HAP-1 (cell line): ENCODE measurements at regions not wholly inside any gene's neighbourhood (a gene's known extent, or its start where the extent isn't known, plus 50 kb on each side); places are given as distances from the start of the nearest gene placed in this dataset.

Experiments
- DNase-seq, 2 experiments: peaks; one replicate each; pipeline ENCODE4 v3.0.0-alpha.2; 2016 to 2020; ENCODE audit warnings: low spot score in 2 of 2
- H3K27me3 ChIP-seq: fragments of 250-450 bp; sonication (Bioruptor Pico); 2 replicates; pipeline ENCODE4 v1.5.1; 2020; ENCODE audit warnings: low read depth, mild to moderate bottlenecking, moderate library complexity
- H3K36me3 ChIP-seq: fragments of 250-450 bp; sonication (Bioruptor Pico); replicated peaks from 2 replicates; pipeline ENCODE4 v1.5.1; 2020; ENCODE audit warnings: mild to moderate bottlenecking
- H3K4me1 ChIP-seq: fragments of 250-450 bp; sonication (Bioruptor Pico); 2 replicates; pipeline ENCODE4 v1.5.1; 2020; ENCODE audit warnings: mild to moderate bottlenecking
- H3K4me3 ChIP-seq: fragments of 250-450 bp; sonication (Bioruptor Pico); 2 replicates; pipeline ENCODE4 v1.5.1; 2020; ENCODE audit warnings: mild to moderate bottlenecking, moderate library complexity
- H3K9me3 ChIP-seq: fragments of 250-450 bp; sonication (Bioruptor Pico); 2 replicates; pipeline ENCODE4 v1.5.1; 2020; ENCODE audit warnings: mild to moderate bottlenecking, moderate library complexity
- in situ Hi-C: fragments of 300-500 bp; cut with MboI; formaldehyde crosslinking; loops from 3 replicates; pipeline ENCODE4 v1.14.3; 2020; ENCODE audit warnings: low sequenced_read_pairs, inconsistent platforms, mixed read lengths

GRCh38 chr9:13431222-13431536, 151.7 kb upstream of the MPDZ start:
- no peaks in the 10 kb centered on the region for H3K36me3 ChIP-seq
- no peaks in the 10 kb centered on the region for H3K9me3 ChIP-seq
- no peaks in the 10 kb centered on the region for H3K27me3 ChIP-seq
- H3K4me3 ChIP-seq = no peak overlapping the region
- in situ Hi-C loops = no loop called here
- peaks cover 23% of the 10 kb centered on the region for H3K4me1 ChIP-seq
- no peak for DNase-seq

DNA sequence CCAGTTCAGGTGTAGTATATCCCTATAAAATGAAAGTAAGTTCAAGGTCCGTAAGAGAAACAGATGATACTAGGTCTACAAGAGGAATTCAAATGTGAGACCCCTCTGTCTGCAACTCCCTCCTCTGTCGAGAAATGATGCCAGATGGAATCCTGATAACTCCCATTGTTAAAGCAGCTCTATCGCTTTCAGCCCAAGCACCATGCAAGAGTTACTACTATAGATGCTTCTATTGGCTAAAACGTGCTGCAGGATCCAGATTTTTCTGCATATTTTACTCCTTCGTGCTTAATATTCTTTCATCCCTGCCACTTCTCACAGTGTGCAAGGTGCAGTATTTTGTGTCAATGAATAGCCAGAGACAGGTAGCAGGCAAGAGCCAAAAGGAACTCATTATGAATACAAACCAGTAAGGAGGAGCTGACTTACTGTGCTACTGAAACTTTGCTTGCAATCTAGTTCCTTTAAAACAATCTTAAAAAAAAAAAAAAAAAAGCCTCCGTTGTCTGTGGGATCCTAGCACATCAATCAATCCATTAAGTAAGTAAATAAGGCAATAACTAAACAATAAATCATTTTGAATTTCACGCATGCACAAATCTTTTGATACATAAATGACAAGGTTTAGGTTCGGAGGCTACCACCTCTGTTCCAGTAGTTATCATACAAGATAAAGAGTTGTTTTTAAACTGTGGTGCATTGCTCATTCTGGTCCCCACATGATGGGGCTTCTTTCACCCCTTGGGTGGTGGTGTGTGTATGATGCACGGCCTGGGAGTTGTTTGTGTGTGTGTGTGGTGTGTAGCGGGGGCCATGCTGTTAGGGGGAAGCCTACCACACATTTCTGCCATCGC, 151.1 kb upstream of the MPDZ start:
- no peaks in the 10 kb centered on the region for H3K9me3 ChIP-seq
- H3K27me3 ChIP-seq = no peaks in the 10 kb centered on the region
- no peak for DNase-seq
- H3K4me1 ChIP-seq = peaks cover 23% of the 10 kb centered on the region
- no peak overlapping the region for H3K4me3 ChIP-seq
- in situ Hi-C loops = no loop called here
- no peaks in the 10 kb centered on the region for H3K36me3 ChIP-seq

GRCh38 chr9:13429301-13430190, 150.1 kb upstream of the MPDZ start:
- Histone ChIP-seq H3K4me1 (peaks cover 23% of the 10 kb centered on the region), H3K36me3 (no peaks in the 10 kb centered on the region), H3K4me3 (no peak overlapping the region), H3K9me3 (no peaks in the 10 kb centered on the region), H3K27me3 (no peaks in the 10 kb centered on the region)
- peak in 1 of 2 experiments; percentile 50 for DNase-seq
- in situ Hi-C loops = no loop called here

GRCh38 chr9:13428766-13429165, 149.3 kb upstream of the MPDZ start:
- DNase-seq = no peak
- Histone ChIP-seq H3K4me3 (no peak overlapping the region), H3K36me3 (no peaks in the 10 kb centered on the region), H3K4me1 (peaks cover 23% of the 10 kb centered on the region), H3K27me3 (no peaks in the 10 kb centered on the region), H3K9me3 (no peaks in the 10 kb centered on the region)
- in situ Hi-C loops = no loop called here

- H3K36me3 ChIP-seq = no peaks in the 10 kb centered on the region
- peaks cover 23% of the 10 kb centered on the region for H3K4me1 ChIP-seq
- no peaks in the 10 kb centered on the region for H3K9me3 ChIP-seq
- H3K27me3 ChIP-seq = no peaks in the 10 kb centered on the region
- H3K4me3 ChIP-seq = no peak overlapping the region
- in situ Hi-C loops = no loop called here
- peak in 1 of 2 experiments; percentile 57 for DNase-seq
Observed at GRCh38 chr9:13427587-13427986, 148.1 kb upstream of the MPDZ start.

GRCh38 chr9:13426606-13427005, 147.1 kb upstream of the MPDZ start:
- H3K4me1 ChIP-seq = peaks cover 17% of the 10 kb centered on the region
- no peaks in the 10 kb centered on the region for H3K27me3 ChIP-seq
- no peaks in the 10 kb centered on the region for H3K36me3 ChIP-seq
- no peak overlapping the region for H3K4me3 ChIP-seq
- DNase-seq = no peak
- no peaks in the 10 kb centered on the region for H3K9me3 ChIP-seq
- in situ Hi-C loops = no loop called here

DNA sequence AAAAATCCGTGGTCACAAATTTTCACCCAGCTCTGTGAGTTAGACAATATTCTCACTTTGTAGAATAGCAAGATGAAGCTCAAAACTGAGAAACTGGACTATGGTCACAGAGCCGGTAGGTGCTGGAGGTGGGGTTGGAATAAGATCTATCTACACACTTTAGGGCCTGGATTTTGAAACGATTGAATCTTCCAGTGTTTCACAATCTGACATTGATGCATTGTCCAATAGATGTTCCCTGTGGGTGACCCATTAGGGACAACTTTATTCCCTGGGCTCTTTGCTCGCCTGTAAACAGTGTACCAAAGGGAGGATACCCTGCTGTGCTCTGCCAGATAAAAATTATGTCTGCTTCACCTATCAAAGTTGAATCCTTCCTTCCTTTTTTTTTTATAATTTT, 145.4 kb upstream of the MPDZ start:
- H3K36me3 ChIP-seq = no peaks in the 10 kb centered on the region
- no peaks in the 10 kb centered on the region for H3K27me3 ChIP-seq
- no peak overlapping the region for H3K4me3 ChIP-seq
- no peak for DNase-seq
- H3K4me1 ChIP-seq = peaks cover 16% of the 10 kb centered on the region
- H3K9me3 ChIP-seq = no peaks in the 10 kb centered on the region
- in situ Hi-C loops = loop anchor here (25.0 kb wide), 1 partner anchor 1012 kb away; no protein-coding TSS in a partner anchor

DNA sequence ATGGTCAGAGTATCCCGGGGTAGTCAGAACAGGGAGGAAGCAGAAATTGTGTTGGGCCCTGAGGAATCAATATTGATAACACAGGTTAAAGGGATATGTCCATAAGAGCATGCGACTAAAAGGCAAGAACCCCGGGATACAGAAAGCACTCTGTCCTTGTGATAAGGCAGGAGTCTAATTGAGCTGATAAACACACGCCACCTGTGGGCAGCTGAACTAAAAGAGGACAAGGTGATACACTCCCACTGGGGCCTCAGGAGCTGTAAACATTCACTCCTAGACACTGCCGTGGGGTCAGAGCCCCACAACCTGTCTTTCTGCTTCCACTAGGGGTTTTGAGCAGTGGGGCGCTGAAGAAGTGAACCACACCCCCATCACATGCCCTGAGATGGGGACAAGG, 144.7 kb upstream of the MPDZ start:
- in situ Hi-C loops = loop anchor here (25.0 kb wide), 1 partner anchor 1013 kb away; no protein-coding TSS in a partner anchor
- H3K27me3 ChIP-seq = no peaks in the 10 kb centered on the region
- H3K9me3 ChIP-seq = no peaks in the 10 kb centered on the region
- H3K4me3 ChIP-seq = no peak overlapping the region
- peaks cover 13% of the 10 kb centered on the region for H3K4me1 ChIP-seq
- DNase-seq = no peak
- H3K36me3 ChIP-seq = no peaks in the 10 kb centered on the region

DNA sequence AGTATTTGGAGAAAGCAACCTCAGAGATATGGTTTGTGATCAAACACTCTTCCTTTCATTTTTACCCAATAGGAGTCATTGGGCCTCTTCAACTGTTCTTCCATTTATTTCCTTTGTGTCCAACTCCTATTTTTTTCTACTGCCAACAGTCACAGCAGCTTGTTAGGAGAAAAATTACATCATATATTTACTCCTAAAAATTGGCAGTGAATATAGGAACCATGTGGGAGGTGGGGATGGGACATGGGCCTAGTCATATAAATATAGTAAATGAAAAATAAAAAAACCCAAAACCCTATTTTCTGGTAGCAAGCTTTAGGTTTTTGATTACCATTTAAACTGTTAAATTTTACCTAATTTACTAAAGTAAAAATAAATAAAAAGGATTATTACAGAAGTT, 134.9 kb upstream of the MPDZ start:
- no peak for DNase-seq
- Histone ChIP-seq H3K9me3 (no peaks in the 10 kb centered on the region), H3K4me3 (no peak overlapping the region), H3K36me3 (no peaks in the 10 kb centered on the region), H3K4me1 (no peaks in the 10 kb centered on the region), H3K27me3 (no peaks in the 10 kb centered on the region)
- in situ Hi-C loops = loop anchor here (25.0 kb wide), 1 partner anchor 1023 kb away; no protein-coding TSS in a partner anchor

DNA sequence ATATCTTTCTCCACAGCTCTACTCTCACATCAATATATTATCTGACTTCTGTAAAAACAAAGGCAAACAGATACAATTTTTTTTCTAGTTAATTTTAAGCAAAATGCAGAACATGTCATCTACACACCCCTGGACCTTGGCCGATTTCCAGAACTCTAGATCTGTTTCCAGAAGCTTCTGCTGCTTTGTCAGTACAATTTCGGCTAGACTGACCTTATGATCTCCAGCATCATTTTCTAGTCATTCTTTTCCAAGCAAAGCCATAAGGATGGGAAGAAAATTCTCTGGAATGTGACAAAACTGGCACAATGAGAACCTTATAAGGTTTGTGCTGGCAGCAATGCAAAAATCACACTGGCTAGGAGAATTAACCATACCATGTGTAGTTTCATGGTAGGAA, 132.8 kb upstream of the MPDZ start:
- H3K27me3 ChIP-seq = no peaks in the 10 kb centered on the region
- H3K36me3 ChIP-seq = no peaks in the 10 kb centered on the region
- H3K4me3 ChIP-seq = no peak overlapping the region
- H3K4me1 ChIP-seq = no peaks in the 10 kb centered on the region
- in situ Hi-C loops = loop anchor here (25.0 kb wide), 1 partner anchor 1025 kb away; no protein-coding TSS in a partner anchor
- DNase-seq = no peak
- no peaks in the 10 kb centered on the region for H3K9me3 ChIP-seq

- H3K9me3 ChIP-seq = no peaks in the 10 kb centered on the region
- in situ Hi-C loops = loop anchor here (25.0 kb wide), 1 partner anchor 1026 kb away; no protein-coding TSS in a partner anchor
Observed at GRCh38 chr9:13411791-13412190, 132.3 kb upstream of the MPDZ start.

DNA sequence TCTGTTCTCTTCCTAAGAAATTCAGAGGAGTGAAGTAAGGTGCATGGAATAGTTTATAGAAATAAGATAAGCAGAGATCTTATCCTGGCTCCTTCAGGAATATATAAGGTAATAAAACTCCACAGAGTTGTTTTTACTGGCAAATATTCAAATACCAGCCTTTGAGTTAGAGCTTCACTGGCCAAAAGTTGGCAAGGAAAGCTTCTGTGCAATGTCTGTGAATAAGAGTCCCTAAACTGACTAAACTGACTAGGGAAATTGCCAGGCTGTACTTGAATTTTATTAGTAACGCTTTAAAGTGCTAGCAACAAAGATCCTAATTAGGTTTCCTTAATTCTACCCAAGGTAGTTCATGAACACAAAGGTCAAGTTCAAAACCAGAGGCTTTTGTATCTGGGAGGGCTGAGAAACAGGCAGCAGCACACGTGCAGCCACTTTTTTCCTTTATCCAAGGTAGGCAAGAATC, 131.1 kb upstream of the MPDZ start:
- in situ Hi-C loops = loop anchor here (25.0 kb wide), 1 partner anchor 1027 kb away; no protein-coding TSS in a partner anchor
- DNase-seq = no peak
- Histone ChIP-seq H3K9me3 (no peaks in the 10 kb centered on the region), H3K27me3 (no peaks in the 10 kb centered on the region), H3K36me3 (no peaks in the 10 kb centered on the region), H3K4me3 (no peak overlapping the region), H3K4me1 (no peaks in the 10 kb centered on the region)

More at GRCh38 chr9:13411791-13412190, 132.3 kb upstream of the MPDZ start:
- DNase-seq = no peak
- no peaks in the 10 kb centered on the region for H3K4me1 ChIP-seq
- no peak overlapping the region for H3K4me3 ChIP-seq
- H3K36me3 ChIP-seq = no peaks in the 10 kb centered on the region
- H3K27me3 ChIP-seq = no peaks in the 10 kb centered on the region

GRCh38 chr9:13397661-13398060, 118.2 kb upstream of the MPDZ start:
- in situ Hi-C loops = no loop called here
- DNase-seq = no peak
- Histone ChIP-seq H3K27me3 (no peaks in the 10 kb centered on the region), H3K4me3 (no peak overlapping the region), H3K36me3 (no peaks in the 10 kb centered on the region), H3K9me3 (no peaks in the 10 kb centered on the region), H3K4me1 (no peaks in the 10 kb centered on the region)

DNA sequence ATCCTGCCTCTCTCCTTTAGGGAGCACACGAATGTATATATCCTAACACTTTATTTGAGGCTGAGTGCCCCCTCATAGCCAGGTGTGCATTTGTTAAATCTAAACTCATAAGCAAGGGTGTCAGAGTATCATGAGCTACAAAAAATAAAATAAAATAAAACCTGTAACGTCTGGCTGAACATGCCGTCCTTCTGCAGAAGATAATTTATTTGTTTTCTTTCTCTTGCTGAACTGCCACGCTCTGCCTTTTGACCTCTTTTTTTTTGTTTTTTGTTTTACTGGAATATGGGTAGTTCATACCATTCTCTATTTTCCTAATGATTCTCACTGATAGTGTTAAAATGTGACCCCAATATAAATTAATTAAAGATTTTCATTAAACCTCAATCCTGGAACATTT, 117.7 kb upstream of the MPDZ start:
- DNase-seq = no peak
- Histone ChIP-seq H3K4me3 (no peak overlapping the region), H3K27me3 (no peaks in the 10 kb centered on the region), H3K36me3 (no peaks in the 10 kb centered on the region), H3K4me1 (no peaks in the 10 kb centered on the region), H3K9me3 (no peaks in the 10 kb centered on the region)
- in situ Hi-C loops = no loop called here
